ENCODE measurements at regions not wholly inside any gene's neighbourhood (a gene's known extent, or its start where the extent isn't known, plus 50 kb on each side); places are given as distances from the start of the nearest gene placed in this dataset.

DNA sequence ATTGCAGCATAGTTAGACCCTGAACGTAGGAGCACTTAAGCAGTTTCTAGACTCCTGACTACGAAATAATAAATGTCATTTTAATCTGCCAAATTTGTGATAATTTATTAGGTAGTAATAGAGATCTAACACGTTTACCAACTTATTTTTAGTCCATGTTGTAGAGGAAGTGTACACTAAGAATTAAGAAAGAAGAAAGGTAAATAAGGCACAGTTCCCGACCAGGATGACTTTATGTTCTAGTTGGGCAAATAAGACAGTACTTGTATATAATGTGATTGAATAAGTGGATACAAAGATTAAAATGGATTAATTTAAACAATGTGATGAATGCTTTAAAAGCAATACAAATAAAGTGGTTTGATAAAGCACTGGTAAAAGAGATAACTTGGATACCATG, 1306.2 kb upstream of the PCDH20 start:
- TF ChIP-seq POLR2A (IDR thresholded peaks at IDR 0.05), result no peak
- TF ChIP-seq, protein P1, sequence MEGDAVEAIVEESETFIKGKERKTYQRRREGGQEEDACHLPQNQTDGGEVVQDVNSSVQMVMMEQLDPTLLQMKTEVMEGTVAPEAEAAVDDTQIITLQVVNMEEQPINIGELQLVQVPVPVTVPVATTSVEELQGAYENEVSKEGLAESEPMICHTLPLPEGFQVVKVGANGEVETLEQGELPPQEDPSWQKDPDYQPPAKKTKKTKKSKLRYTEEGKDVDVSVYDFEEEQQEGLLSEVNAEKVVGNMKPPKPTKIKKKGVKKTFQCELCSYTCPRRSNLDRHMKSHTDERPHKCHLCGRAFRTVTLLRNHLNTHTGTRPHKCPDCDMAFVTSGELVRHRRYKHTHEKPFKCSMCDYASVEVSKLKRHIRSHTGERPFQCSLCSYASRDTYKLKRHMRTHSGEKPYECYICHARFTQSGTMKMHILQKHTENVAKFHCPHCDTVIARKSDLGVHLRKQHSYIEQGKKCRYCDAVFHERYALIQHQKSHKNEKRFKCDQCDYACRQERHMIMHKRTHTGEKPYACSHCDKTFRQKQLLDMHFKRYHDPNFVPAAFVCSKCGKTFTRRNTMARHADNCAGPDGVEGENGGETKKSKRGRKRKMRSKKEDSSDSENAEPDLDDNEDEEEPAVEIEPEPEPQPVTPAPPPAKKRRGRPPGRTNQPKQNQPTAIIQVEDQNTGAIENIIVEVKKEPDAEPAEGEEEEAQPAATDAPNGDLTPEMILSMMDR (IDR thresholded peaks at IDR 0.05), result no peak
